Naive thymus-derived CD4-positive, alpha-beta T cell (primary cell): ENCODE measurements at regions not wholly inside any gene's neighbourhood (a gene's known extent, or its start where the extent isn't known, plus 50 kb on each side); places are given as distances from the start of the nearest gene placed in this dataset.

Experiments
- ATAC-seq: fragments of 150-1000 bp; cut with Tn5 transposase; 2 replicates; pipeline ENCODE4 v1.10.0; 2021; ENCODE audit warnings: mild to moderate bottlenecking, moderate library complexity
- CTCF ChIA-PET: fragments of 350-600 bp; sonication (Branson Sonifier 250); formaldehyde crosslinking; loops from one replicate; lab custom pipeline; 2021; ENCODE audit warnings: antibody characterized with exemption; lab: Charles Lee
- POLR2A ChIA-PET: fragments of 350-600 bp; sonication (Branson Sonifier 250); formaldehyde crosslinking; loops from one replicate; lab custom pipeline; 2021; ENCODE audit warnings: antibody characterized with exemption, inconsistent platforms; lab: Charles Lee
- DNase-seq, 9 donors: peaks; one replicate each; pipeline versions ENCODE4 v3.0.0 to v3.0.0-alpha.2; 2020 to 2022; ENCODE audit warnings: mixed read lengths in 1 of 9
- H3K27ac ChIP-seq: one replicate; pipeline ENCODE4 v1.7.0; 2013; ENCODE audit warnings: mild to moderate bottlenecking, low read depth, low read length, moderate library complexity
- H3K27me3 ChIP-seq, 2 donors: one replicate each; pipeline ENCODE4 v1.7.0; 2013; ENCODE audit warnings: low read length in 2 of 2, mild to moderate bottlenecking in 2 of 2, moderate library complexity in 2 of 2; ENCODE audit not compliant: control insufficient read depth in 2 of 2, insufficient read depth in 2 of 2
- H3K36me3 ChIP-seq, 3 experiments: 1 replicate in 2 of 3; 2 replicates in 1 of 3; pipeline ENCODE4 v1.7.0; 2013; ENCODE audit warnings: low read length in 3 of 3, mild to moderate bottlenecking in 3 of 3, moderate library complexity in 1 of 3; ENCODE audit not compliant: insufficient read depth in 3 of 3, control insufficient read depth in 2 of 3
- H3K4me1 ChIP-seq, 2 donors: one replicate each; pipeline ENCODE4 v1.7.0; 2013; ENCODE audit warnings: low read length in 2 of 2, mild to moderate bottlenecking in 2 of 2, moderate library complexity in 1 of 2; ENCODE audit not compliant: control insufficient read depth in 2 of 2, insufficient read depth in 2 of 2
- H3K4me3 ChIP-seq: 2 replicates; pipeline ENCODE4 v1.7.0; 2013; ENCODE audit warnings: mild to moderate bottlenecking, low read length
- H3K9me3 ChIP-seq, 3 experiments: 1 replicate in 2 of 3; 2 replicates in 1 of 3; pipeline ENCODE4 v1.7.0; 2013; ENCODE audit warnings: low read length in 3 of 3; ENCODE audit not compliant: control insufficient read depth in 2 of 3
- H3K27ac Mint-ChIP-seq, 9 donors: one replicate each; pipeline ENCODE4 v1.8.0; 2020 to 2022; ENCODE audit warnings: mixed read lengths in 9 of 9, mild to moderate bottlenecking in 8 of 9, moderate library complexity in 5 of 9, inconsistent platforms in 2 of 9
- H3K27me3 Mint-ChIP-seq, 5 donors: one replicate each; pipeline ENCODE4 v1.8.0; 2021 to 2022; ENCODE audit warnings: mixed read lengths in 5 of 5, mild to moderate bottlenecking in 1 of 5
- H3K36me3 Mint-ChIP-seq, 5 donors: one replicate each; pipeline ENCODE4 v1.8.0; 2020 to 2022; ENCODE audit warnings: mixed read lengths in 5 of 5, mild to moderate bottlenecking in 3 of 5, inconsistent platforms in 1 of 5
- H3K4me1 Mint-ChIP-seq, 7 donors: one replicate each; pipeline ENCODE4 v1.8.0; 2020 to 2022; ENCODE audit warnings: mixed read lengths in 7 of 7, mild to moderate bottlenecking in 3 of 7, inconsistent platforms in 1 of 7
- H3K4me3 Mint-ChIP-seq, 10 donors: one replicate each; pipeline ENCODE4 v1.8.0; 2020 to 2022; ENCODE audit warnings: mild to moderate bottlenecking in 10 of 10, mixed read lengths in 10 of 10, moderate library complexity in 6 of 10, inconsistent platforms in 2 of 10
- H3K9me3 Mint-ChIP-seq, 11 donors: one replicate each; pipeline ENCODE4 v1.8.0; 2020 to 2022; ENCODE audit warnings: mixed read lengths in 11 of 11, mild to moderate bottlenecking in 4 of 11, inconsistent platforms in 1 of 11, moderate library complexity in 1 of 11
- intact Hi-C, 2 donors: fragments of 100-400 bp; cut with micrococcal nuclease; formaldehyde crosslinking; loops; one replicate each; pipeline ENCODE4 v1.15.1; 2023

DNA sequence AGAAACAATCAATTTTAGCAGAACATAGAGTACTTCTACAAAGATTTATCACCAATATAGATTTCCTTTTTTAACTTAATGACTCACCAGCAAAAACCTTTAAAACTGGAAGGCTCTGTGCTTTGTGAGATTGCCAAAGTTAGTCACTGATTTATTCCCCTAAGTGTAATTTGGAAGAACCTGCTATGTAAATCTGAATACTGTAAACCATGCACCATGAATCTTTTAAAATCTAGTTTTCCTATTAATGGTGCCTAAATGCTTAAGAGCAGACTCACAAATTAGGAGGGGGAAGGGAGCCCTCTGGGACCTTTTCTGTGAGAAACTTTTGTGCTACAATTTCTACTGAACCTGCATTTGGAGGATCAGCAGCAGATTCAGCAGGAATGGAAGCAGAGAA is 57.8 kb upstream of the PNRC1 start:
- ATAC-seq: no peak

DNA sequence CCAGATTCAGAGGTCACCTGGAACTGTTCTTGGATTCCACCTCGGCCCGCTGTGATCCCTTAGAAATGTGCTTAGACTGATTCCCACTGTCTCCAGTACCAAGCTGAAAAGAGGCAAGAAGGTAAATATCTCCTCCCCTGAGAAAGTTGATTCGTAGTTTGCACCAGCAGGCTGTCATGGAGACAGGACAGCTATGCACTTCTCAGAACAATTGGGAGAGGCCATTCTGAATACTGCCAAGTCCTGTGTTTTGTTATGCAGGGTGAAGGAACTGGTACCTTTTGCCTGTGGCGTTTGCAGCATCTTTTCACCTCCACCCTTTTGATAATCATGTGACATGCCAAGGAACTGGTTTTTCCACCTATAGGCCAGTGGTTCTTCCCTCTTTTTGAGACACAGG is 58.2 kb upstream of the RNGTT start:
- Histone ChIP-seq H3K27me3 (no peaks in the 10 kb centered on the region), H3K27ac (no peak overlapping the region), H3K4me3 (no peak overlapping the region), H3K4me1 (no peaks in the 10 kb centered on the region), H3K36me3 (no peaks in the 10 kb centered on the region), H3K9me3 (no peaks in the 10 kb centered on the region)
- intact Hi-C loops: no loop called here
- DNase-seq: no peak
- POLR2A ChIA-PET: interaction anchor here (0.5 kb wide), 1 partner anchor 94 kb away, joined by 3 read pairs; no protein-coding TSS in a partner anchor
- Mint-ChIP-seq H3K27ac (no peak overlapping the region), H3K36me3 (peaks cover 0 to 3% (median 0%) of the 10 kb centered on the region in 5 donors), H3K27me3 (peaks cover 0 to 4% (median 0%) of the 10 kb centered on the region in 5 donors), H3K4me1 (no peaks in the 10 kb centered on the region), H3K9me3 (peaks cover 0 to 7% (median 3%) of the 10 kb centered on the region in 11 donors), H3K4me3 (no peak overlapping the region)
- no peak for ATAC-seq
- CTCF ChIA-PET: no interaction called here

More for the DNA sequence above, 57.8 kb upstream of the PNRC1 start:
- intact Hi-C loops: no loop called here
- Histone ChIP-seq H3K4me1 (no peaks in the 10 kb centered on the region), H3K9me3 (no peaks in the 10 kb centered on the region), H3K27ac (no peak overlapping the region), H3K36me3 (no peaks in the 10 kb centered on the region), H3K27me3 (no peaks in the 10 kb centered on the region), H3K4me3 (no peak overlapping the region)
- Mint-ChIP-seq H3K4me1 (no peaks in the 10 kb centered on the region), H3K27me3 (peaks cover 0 to 8% (median 3%) of the 10 kb centered on the region in 5 donors), H3K27ac (no peak overlapping the region), H3K36me3 (no peaks in the 10 kb centered on the region), H3K9me3 (peaks cover 0 to 2% (median 0%) of the 10 kb centered on the region in 11 donors), H3K4me3 (no peak overlapping the region)
- DNase-seq: no peak
- CTCF ChIA-PET: no interaction called here
- POLR2A ChIA-PET: no interaction called here

DNA sequence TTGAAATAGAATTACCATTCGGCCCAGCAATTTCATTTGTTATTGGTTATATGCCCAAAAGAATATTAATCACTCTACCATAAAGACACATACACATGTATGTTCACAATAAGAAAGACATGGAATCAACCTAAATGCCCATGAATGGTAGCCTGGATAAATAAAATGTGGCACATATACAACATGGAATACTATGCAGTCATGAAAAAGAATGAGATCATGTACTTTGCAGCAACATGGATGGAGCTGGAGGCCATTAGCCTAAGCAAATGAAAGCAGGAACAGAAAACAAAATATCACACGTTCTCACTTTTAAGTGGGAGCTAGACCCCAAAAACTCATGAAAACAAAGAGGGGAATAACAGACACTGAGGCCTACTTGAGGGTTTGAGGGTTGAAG is 52.6 kb upstream of the RNGTT start:
- Mint-ChIP-seq H3K27ac (peak overlapping the region in 1 of 9 donors; percentile 38), H3K4me1 (no peaks in the 10 kb centered on the region), H3K36me3 (peaks cover 0 to 4% (median 3%) of the 10 kb centered on the region in 5 donors), H3K4me3 (no peak overlapping the region), H3K27me3 (no peaks in the 10 kb centered on the region), H3K9me3 (peaks cover 0 to 18% (median 5%) of the 10 kb centered on the region in 11 donors)
- Histone ChIP-seq H3K27me3 (no peaks in the 10 kb centered on the region), H3K36me3 (no peaks in the 10 kb centered on the region), H3K4me3 (no peak overlapping the region), H3K9me3 (no peaks in the 10 kb centered on the region), H3K4me1 (no peaks in the 10 kb centered on the region), H3K27ac (no peak overlapping the region)
- ATAC-seq: no peak
- POLR2A ChIA-PET: interaction anchor here (1.9 kb wide), 1 partner anchor 65 kb away, joined by 5 read pairs; the partner anchor contains the start of gene PNRC1
- DNase-seq: no peak
- intact Hi-C loops: no loop called here
- CTCF ChIA-PET: no interaction called here

DNA sequence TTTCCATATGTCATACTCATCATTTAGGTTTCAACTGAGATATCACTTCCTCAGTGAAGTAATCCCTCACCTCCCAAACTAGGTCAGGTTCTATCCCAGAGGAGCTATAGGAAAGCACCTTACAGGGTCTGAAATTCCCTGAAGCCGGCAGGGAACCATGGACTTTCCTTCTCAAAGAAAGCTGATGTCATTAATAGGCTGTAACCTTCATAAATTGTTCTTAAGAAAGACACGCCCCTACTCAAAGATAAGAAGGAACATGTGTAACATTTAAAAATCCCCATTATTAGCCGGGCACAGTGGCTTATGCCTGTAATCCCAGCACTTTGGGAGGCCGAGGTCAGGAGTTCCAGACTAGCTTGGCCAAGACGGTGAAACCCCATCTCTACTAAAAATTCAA is 50.0 kb upstream of the RNGTT start:
- Histone ChIP-seq H3K4me3 (no peak overlapping the region), H3K27me3 (no peaks in the 10 kb centered on the region), H3K4me1 (no peaks in the 10 kb centered on the region), H3K36me3 (no peaks in the 10 kb centered on the region), H3K27ac (no peak overlapping the region), H3K9me3 (no peaks in the 10 kb centered on the region)
- ChIA-PET CTCF (interaction anchor here (0.7 kb wide), 1 partner anchor 70 kb away, joined by 3 read pairs; no protein-coding TSS in a partner anchor), POLR2A (no interaction called here)
- no peak for ATAC-seq
- intact Hi-C loops: no loop called here
- no peak overlapping the region for H3K4me3 Mint-ChIP-seq
- H3K4me1 Mint-ChIP-seq: peaks cover 0 to 5% (median under 1%) of the 10 kb centered on the region in 7 donors
- no peak overlapping the region for H3K27ac Mint-ChIP-seq
- no peak for DNase-seq
- peaks cover 0 to 4% (median 3%) of the 10 kb centered on the region in 5 donors for H3K36me3 Mint-ChIP-seq
- H3K9me3 Mint-ChIP-seq: peaks cover 0 to 18% (median 5%) of the 10 kb centered on the region in 11 donors
- peaks cover 0 to 4% (median 0%) of the 10 kb centered on the region in 5 donors for H3K27me3 Mint-ChIP-seq
